Liver (tissue), 8 donors: ENCODE measurements at regions not wholly inside any gene's neighbourhood (a gene's known extent, or its start where the extent isn't known, plus 50 kb on each side); places are given as distances from the start of the nearest gene placed in this dataset.

Experiments used
- DNase-seq: peaks from one replicate; pipeline ENCODE4 v3.0.0-alpha.2; 2017; ENCODE audit warnings: low spot score
- H3K27ac ChIP-seq, 2 donors: one replicate each; pipeline ENCODE4 v1.7.0; 2013; ENCODE audit warnings: inconsistent platforms in 2 of 2, low read length in 2 of 2, control low read depth in 1 of 2, low read depth in 1 of 2, mild to moderate bottlenecking in 1 of 2
- H3K27me3 ChIP-seq, 4 donors: one replicate each; pipeline versions ENCODE4 v1.6.1 to v1.7.0; 2013; ENCODE audit warnings: low read length in 3 of 4, inconsistent platforms in 1 of 4, mild to moderate bottlenecking in 1 of 4, moderate library complexity in 1 of 4; ENCODE audit not compliant: control insufficient read depth in 4 of 4, insufficient read depth in 4 of 4
- H3K36me3 ChIP-seq, 4 donors: one replicate each; pipeline versions ENCODE4 v1.6.1 to v1.7.0; 2013; ENCODE audit warnings: low read length in 3 of 4, mild to moderate bottlenecking in 3 of 4, low read depth in 1 of 4, moderate library complexity in 1 of 4; ENCODE audit not compliant: control insufficient read depth in 4 of 4, insufficient read depth in 3 of 4
- H3K4me1 ChIP-seq, 4 donors: one replicate each; pipeline versions ENCODE4 v1.6.1 to v1.7.0; 2013; ENCODE audit warnings: low read length in 3 of 4, mild to moderate bottlenecking in 3 of 4, moderate library complexity in 1 of 4; ENCODE audit not compliant: control insufficient read depth in 4 of 4, insufficient read depth in 4 of 4
- H3K4me3 ChIP-seq, 3 donors: one replicate each; pipeline versions ENCODE4 v1.6.1 to v1.7.0; 2013; ENCODE audit warnings: low read length in 3 of 3, control low read depth in 1 of 3, low read depth in 1 of 3, mild to moderate bottlenecking in 1 of 3
- H3K9ac ChIP-seq, 2 donors: one replicate each; pipeline ENCODE4 v1.7.0; 2013; ENCODE audit warnings: low read length in 2 of 2, mild to moderate bottlenecking in 2 of 2, moderate library complexity in 2 of 2, control low read depth in 1 of 2, low read depth in 1 of 2
- H3K9me3 ChIP-seq, 4 donors: one replicate each; pipeline versions ENCODE4 v1.6.1 to v1.7.0; 2013; ENCODE audit warnings: low read length in 3 of 4; ENCODE audit not compliant: control insufficient read depth in 4 of 4
- EGR1 ChIP-seq, 2 donors: IDR thresholded peaks; 2 replicates each; pipeline ENCODE4 v1.6.1; 2016 to 2018; ENCODE audit warnings: antibody characterized with exemption in 2 of 2, low read depth in 2 of 2
- FOXA1 ChIP-seq: IDR thresholded peaks from 2 replicates; pipeline ENCODE4 v1.6.1; 2016; ENCODE audit warnings: antibody characterized with exemption
- FOXA2 ChIP-seq: IDR thresholded peaks from 2 replicates; pipeline ENCODE4 v1.6.1; 2016; ENCODE audit warnings: antibody characterized with exemption
- GABPA ChIP-seq, 2 donors: IDR thresholded peaks in 1 of 2; conservative IDR thresholded peaks in 1 of 2; 2 replicates each; pipeline ENCODE4 v1.6.1; 2016; ENCODE audit warnings: antibody characterized with exemption in 2 of 2, mild to moderate bottlenecking in 1 of 2, moderate library complexity in 1 of 2
- HNF4G ChIP-seq: IDR thresholded peaks from 2 replicates; pipeline ENCODE4 v1.6.1; 2016; ENCODE audit warnings: antibody characterized with exemption
- JUND ChIP-seq, 2 donors: IDR thresholded peaks; 2 replicates each; pipeline ENCODE4 v1.6.1; 2016; ENCODE audit warnings: antibody characterized with exemption in 2 of 2
- NR2F2 ChIP-seq: IDR thresholded peaks from 2 replicates; pipeline ENCODE4 v1.6.1; 2016; ENCODE audit warnings: antibody characterized with exemption
- RXRA ChIP-seq, 2 donors: IDR thresholded peaks; 2 replicates each; pipeline ENCODE4 v1.6.1; 2017 to 2018; ENCODE audit warnings: antibody characterized with exemption in 2 of 2, mild to moderate bottlenecking in 1 of 2
- SP1 ChIP-seq: IDR thresholded peaks from 2 replicates; pipeline ENCODE4 v1.6.1; 2018; ENCODE audit warnings: antibody characterized with exemption, mild to moderate bottlenecking
- TAF1 ChIP-seq: conservative IDR thresholded peaks from 2 replicates; pipeline ENCODE4 v1.6.1; 2016; ENCODE audit warnings: antibody characterized with exemption, mild to moderate bottlenecking
- YY1 ChIP-seq: IDR thresholded peaks from 2 replicates; pipeline ENCODE4 v1.6.1; 2016; ENCODE audit warnings: antibody characterized with exemption, mild to moderate bottlenecking
- WGBS: extraction: QIAGEN DNeasy Blood & Tissue Kit; methylation state at CpG from one replicate; pipeline ENCODE4 v1.1.7; 2013; 5-methylcytosine and 5-hydroxymethylcytosine counted together
- TF ChIP-seq, protein P1 (sequence below): IDR thresholded peaks from 2 replicates; pipeline ENCODE4 v1.6.1; 2016; ENCODE audit warnings: antibody characterized with exemption, mild to moderate bottlenecking
- TF ChIP-seq, protein P2 (sequence below): fragments of 150-350 bp; IDR thresholded peaks from 2 replicates; pipeline ENCODE4 v1.5.1; 2017; ENCODE audit warnings: improper control_type of control experiment, low read depth, low read length; ENCODE audit not compliant: missing input control
- TF ChIP-seq, protein P3 (sequence below): IDR thresholded peaks from 2 replicates; pipeline ENCODE4 v1.6.1; 2016; ENCODE audit warnings: antibody characterized with exemption
- TF ChIP-seq, protein P4 (sequence below): IDR thresholded peaks from 2 replicates; pipeline ENCODE4 v1.6.1; 2016; ENCODE audit warnings: antibody characterized with exemption
- TF ChIP-seq, protein P5 (sequence below): IDR thresholded peaks from 2 replicates; pipeline ENCODE4 v1.6.1; 2016; ENCODE audit warnings: antibody characterized with exemption
- donor health status: healthy.
- donor health status: healthy.
- donor health status: healthy.
- donor health status: healthy.
- donor health status: healthy.

DNA sequence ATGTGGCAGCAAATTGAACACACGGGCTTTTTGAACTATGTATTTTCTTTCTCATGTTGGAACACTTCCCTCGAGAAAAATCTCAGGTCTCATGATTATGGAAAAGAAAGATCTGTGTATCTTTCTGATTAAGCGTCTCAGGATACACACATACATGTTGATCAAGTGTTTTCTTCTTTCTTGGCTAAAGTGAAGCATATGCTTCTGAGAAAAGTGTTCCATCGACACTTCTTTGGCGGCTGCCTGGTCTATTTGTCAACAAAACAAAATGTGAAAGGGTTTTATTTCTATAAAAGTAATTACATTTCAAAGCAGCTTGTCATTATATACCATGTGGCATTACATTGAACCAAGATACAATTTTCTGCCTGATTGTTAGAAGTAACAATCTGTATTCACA is 157.5 kb downstream of the DLEU7 start:
- H3K9me3 ChIP-seq: no peaks in the 10 kb centered on the region
- no peak overlapping the region for H3K4me3 ChIP-seq
- no peak for TF ChIP-seq FOXA2
- no peak for TF ChIP-seq TAF1
- TF ChIP-seq, protein P1, sequence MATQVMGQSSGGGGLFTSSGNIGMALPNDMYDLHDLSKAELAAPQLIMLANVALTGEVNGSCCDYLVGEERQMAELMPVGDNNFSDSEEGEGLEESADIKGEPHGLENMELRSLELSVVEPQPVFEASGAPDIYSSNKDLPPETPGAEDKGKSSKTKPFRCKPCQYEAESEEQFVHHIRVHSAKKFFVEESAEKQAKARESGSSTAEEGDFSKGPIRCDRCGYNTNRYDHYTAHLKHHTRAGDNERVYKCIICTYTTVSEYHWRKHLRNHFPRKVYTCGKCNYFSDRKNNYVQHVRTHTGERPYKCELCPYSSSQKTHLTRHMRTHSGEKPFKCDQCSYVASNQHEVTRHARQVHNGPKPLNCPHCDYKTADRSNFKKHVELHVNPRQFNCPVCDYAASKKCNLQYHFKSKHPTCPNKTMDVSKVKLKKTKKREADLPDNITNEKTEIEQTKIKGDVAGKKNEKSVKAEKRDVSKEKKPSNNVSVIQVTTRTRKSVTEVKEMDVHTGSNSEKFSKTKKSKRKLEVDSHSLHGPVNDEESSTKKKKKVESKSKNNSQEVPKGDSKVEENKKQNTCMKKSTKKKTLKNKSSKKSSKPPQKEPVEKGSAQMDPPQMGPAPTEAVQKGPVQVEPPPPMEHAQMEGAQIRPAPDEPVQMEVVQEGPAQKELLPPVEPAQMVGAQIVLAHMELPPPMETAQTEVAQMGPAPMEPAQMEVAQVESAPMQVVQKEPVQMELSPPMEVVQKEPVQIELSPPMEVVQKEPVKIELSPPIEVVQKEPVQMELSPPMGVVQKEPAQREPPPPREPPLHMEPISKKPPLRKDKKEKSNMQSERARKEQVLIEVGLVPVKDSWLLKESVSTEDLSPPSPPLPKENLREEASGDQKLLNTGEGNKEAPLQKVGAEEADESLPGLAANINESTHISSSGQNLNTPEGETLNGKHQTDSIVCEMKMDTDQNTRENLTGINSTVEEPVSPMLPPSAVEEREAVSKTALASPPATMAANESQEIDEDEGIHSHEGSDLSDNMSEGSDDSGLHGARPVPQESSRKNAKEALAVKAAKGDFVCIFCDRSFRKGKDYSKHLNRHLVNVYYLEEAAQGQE: no peak
- no peak for TF ChIP-seq HNF4G
- TF ChIP-seq, protein P2, sequence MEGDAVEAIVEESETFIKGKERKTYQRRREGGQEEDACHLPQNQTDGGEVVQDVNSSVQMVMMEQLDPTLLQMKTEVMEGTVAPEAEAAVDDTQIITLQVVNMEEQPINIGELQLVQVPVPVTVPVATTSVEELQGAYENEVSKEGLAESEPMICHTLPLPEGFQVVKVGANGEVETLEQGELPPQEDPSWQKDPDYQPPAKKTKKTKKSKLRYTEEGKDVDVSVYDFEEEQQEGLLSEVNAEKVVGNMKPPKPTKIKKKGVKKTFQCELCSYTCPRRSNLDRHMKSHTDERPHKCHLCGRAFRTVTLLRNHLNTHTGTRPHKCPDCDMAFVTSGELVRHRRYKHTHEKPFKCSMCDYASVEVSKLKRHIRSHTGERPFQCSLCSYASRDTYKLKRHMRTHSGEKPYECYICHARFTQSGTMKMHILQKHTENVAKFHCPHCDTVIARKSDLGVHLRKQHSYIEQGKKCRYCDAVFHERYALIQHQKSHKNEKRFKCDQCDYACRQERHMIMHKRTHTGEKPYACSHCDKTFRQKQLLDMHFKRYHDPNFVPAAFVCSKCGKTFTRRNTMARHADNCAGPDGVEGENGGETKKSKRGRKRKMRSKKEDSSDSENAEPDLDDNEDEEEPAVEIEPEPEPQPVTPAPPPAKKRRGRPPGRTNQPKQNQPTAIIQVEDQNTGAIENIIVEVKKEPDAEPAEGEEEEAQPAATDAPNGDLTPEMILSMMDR: no peak
- no peak for TF ChIP-seq RXRA (IDR thresholded peaks at IDR 0.05)
- TF ChIP-seq SP1: no peak
- TF ChIP-seq NR2F2: no peak
- TF ChIP-seq, protein P3, sequence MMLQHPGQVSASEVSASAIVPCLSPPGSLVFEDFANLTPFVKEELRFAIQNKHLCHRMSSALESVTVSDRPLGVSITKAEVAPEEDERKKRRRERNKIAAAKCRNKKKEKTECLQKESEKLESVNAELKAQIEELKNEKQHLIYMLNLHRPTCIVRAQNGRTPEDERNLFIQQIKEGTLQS: no peak
- TF ChIP-seq GABPA (IDR thresholded peaks at IDR 0.05 in 1 of 2, conservative IDR thresholded peaks at IDR 0.05 in 1 of 2): no peak
- TF ChIP-seq, protein P4, sequence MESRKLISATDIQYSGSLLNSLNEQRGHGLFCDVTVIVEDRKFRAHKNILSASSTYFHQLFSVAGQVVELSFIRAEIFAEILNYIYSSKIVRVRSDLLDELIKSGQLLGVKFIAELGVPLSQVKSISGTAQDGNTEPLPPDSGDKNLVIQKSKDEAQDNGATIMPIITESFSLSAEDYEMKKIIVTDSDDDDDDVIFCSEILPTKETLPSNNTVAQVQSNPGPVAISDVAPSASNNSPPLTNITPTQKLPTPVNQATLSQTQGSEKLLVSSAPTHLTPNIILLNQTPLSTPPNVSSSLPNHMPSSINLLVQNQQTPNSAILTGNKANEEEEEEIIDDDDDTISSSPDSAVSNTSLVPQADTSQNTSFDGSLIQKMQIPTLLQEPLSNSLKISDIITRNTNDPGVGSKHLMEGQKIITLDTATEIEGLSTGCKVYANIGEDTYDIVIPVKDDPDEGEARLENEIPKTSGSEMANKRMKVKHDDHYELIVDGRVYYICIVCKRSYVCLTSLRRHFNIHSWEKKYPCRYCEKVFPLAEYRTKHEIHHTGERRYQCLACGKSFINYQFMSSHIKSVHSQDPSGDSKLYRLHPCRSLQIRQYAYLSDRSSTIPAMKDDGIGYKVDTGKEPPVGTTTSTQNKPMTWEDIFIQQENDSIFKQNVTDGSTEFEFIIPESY: no peak
- TF ChIP-seq YY1: no peak
- TF ChIP-seq, protein P5, sequence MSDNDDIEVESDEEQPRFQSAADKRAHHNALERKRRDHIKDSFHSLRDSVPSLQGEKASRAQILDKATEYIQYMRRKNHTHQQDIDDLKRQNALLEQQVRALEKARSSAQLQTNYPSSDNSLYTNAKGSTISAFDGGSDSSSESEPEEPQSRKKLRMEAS: no peak
- no peak for TF ChIP-seq JUND (IDR thresholded peaks at IDR 0.05)
- no peak for TF ChIP-seq EGR1 (IDR thresholded peaks at IDR 0.05; ENCODE audit: low read depth in 2 of 2)
- no peaks in the 10 kb centered on the region for H3K27me3 ChIP-seq
- no peaks in the 10 kb centered on the region for H3K36me3 ChIP-seq
- H3K9ac ChIP-seq: no peak overlapping the region
- peaks cover 0 to 2% (median 0%) of the 10 kb centered on the region in 4 donors for H3K4me1 ChIP-seq
- 68% methylated on average over 5 of the region's 5 CpGs for WGBS
- no peak for DNase-seq
- no peak overlapping the region for H3K27ac ChIP-seq

DNA sequence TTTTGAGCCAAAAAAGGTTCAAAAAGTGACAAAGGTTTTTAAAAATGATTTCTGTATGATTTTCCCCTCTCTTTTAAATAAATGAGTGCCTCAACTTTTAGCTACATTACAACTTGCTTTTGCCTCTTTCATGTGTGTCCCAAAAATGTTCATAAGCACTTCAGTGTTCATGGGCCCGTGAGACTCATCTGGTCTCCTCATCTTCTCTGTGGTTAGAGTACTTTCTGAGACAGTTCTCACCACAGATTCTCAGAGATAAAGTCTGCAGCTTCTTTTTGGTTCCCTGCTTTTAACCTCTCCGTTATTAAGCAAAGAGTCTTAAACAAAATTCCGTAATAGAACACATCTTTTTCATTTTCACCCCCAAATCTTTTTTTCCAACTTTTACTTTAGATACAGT is 156.9 kb downstream of the DLEU7 start:
- DNase-seq: no peak
- no peak overlapping the region for H3K27ac ChIP-seq
- TF ChIP-seq YY1 (no peak), FOXA1 (no peak)
- H3K36me3 ChIP-seq: no peaks in the 10 kb centered on the region
- H3K9ac ChIP-seq: no peak overlapping the region
- H3K27me3 ChIP-seq: no peaks in the 10 kb centered on the region
- no peaks in the 10 kb centered on the region for H3K9me3 ChIP-seq
- H3K4me1 ChIP-seq: peaks cover 0 to 2% (median 0%) of the 10 kb centered on the region in 4 donors
- 92% methylated on average over 3 of the region's 3 CpGs for WGBS
- no peak overlapping the region for H3K4me3 ChIP-seq
